ENCODE measurements at regions not wholly inside any gene's neighbourhood (a gene's known extent, or its start where the extent isn't known, plus 50 kb on each side); places are given as distances from the start of the nearest gene placed in this dataset.

- Histone ChIP-seq H3K4me1 (ENCODE audit: control insufficient read depth, extremely low read depth, insufficient read depth, low read length) (no peaks in the 10 kb centered on the region), H2AFZ (ENCODE audit: low read length) (no peak overlapping the region), H3K79me2 (ENCODE audit: control insufficient read depth, insufficient read depth, low read length) (no peaks in the 10 kb centered on the region), H3K4me3 (replicated peaks in 1 of 4; ENCODE audit: control extremely low read depth in 1 of 4, insufficient read depth in 1 of 4, low read depth in 3 of 4, low read length in 4 of 4) (no peak overlapping the region), H3K9me3 (ENCODE audit: control insufficient read depth, insufficient read depth, low read depth, low read length) (no peaks in the 10 kb centered on the region), H3K4me2 (ENCODE audit: extremely low read depth, insufficient read depth, low read length) (no peak overlapping the region), H3K27me3 (ENCODE audit: control insufficient read depth, insufficient read depth, low read length) (no peaks in the 10 kb centered on the region), H4K20me1 (ENCODE audit: control insufficient read depth, extremely low read depth, insufficient read depth, low read length) (no peaks in the 10 kb centered on the region), H3K9ac (ENCODE audit: insufficient read depth, low read length) (no peak overlapping the region), H3K36me3 (ENCODE audit: control insufficient read depth, insufficient read depth, low read length) (no peaks in the 10 kb centered on the region), H3K27ac (ENCODE audit: insufficient read depth, low read length) (no peak overlapping the region)
- TF ChIP-seq EZH2 (IDR thresholded peaks at IDR 0.05; ENCODE audit: low read length, missing control alignments) (no peak), CTCF (conservative IDR thresholded peaks at IDR 0.05 in 1 of 2, IDR thresholded peaks at IDR 0.05 in 1 of 2; ENCODE audit: low read depth in 1 of 2, low read length in 2 of 2) (no peak)
- DNase-seq (ENCODE audit: low read depth in 2 of 2) = no peak
Observed at GRCh38 chr6:119501798-119502483, 152.4 kb upstream of the MAN1A1 start.

GRCh38 chr6:119499797-119500196 is 150.2 kb upstream of the MAN1A1 start:
- no peaks in the 10 kb centered on the region for H3K36me3 ChIP-seq (ENCODE audit: control insufficient read depth, insufficient read depth, low read length)
- H4K20me1 ChIP-seq (ENCODE audit: control insufficient read depth, extremely low read depth, insufficient read depth, low read length) = no peaks in the 10 kb centered on the region
- no peak overlapping the region for H3K9ac ChIP-seq (ENCODE audit: insufficient read depth, low read length)
- no peaks in the 10 kb centered on the region for H3K27me3 ChIP-seq (ENCODE audit: control insufficient read depth, insufficient read depth, low read length)
- no peak overlapping the region for H3K4me2 ChIP-seq (ENCODE audit: extremely low read depth, insufficient read depth, low read length)
- no peaks in the 10 kb centered on the region for H3K4me1 ChIP-seq (ENCODE audit: control insufficient read depth, extremely low read depth, insufficient read depth, low read length)
- TF ChIP-seq CTCF (conservative IDR thresholded peaks at IDR 0.05 in 1 of 2, IDR thresholded peaks at IDR 0.05 in 1 of 2; ENCODE audit: low read depth in 1 of 2, low read length in 2 of 2) = no peak
- TF ChIP-seq EZH2 (IDR thresholded peaks at IDR 0.05; ENCODE audit: low read length, missing control alignments) = no peak
- no peak for DNase-seq (ENCODE audit: low read depth in 2 of 2)
- no peaks in the 10 kb centered on the region for H3K79me2 ChIP-seq (ENCODE audit: control insufficient read depth, insufficient read depth, low read length)
- H3K9me3 ChIP-seq (ENCODE audit: control insufficient read depth, insufficient read depth, low read depth, low read length) = no peaks in the 10 kb centered on the region
- no peak overlapping the region for H2AFZ ChIP-seq (ENCODE audit: low read length)
- no peak overlapping the region for H3K27ac ChIP-seq (ENCODE audit: insufficient read depth, low read length)
- H3K4me3 ChIP-seq (replicated peaks in 1 of 4; ENCODE audit: control extremely low read depth in 1 of 4, insufficient read depth in 1 of 4, low read depth in 3 of 4, low read length in 4 of 4) = no peak overlapping the region

GRCh38 chr6:119497988-119498727 is 148.6 kb upstream of the MAN1A1 start:
- no peaks in the 10 kb centered on the region for H4K20me1 ChIP-seq (ENCODE audit: control insufficient read depth, extremely low read depth, insufficient read depth, low read length)
- H3K36me3 ChIP-seq (ENCODE audit: control insufficient read depth, insufficient read depth, low read length) = no peaks in the 10 kb centered on the region
- H3K9ac ChIP-seq (ENCODE audit: insufficient read depth, low read length) = no peak overlapping the region
- H3K9me3 ChIP-seq (ENCODE audit: control insufficient read depth, insufficient read depth, low read depth, low read length) = no peaks in the 10 kb centered on the region
- no peak for TF ChIP-seq EZH2 (IDR thresholded peaks at IDR 0.05; ENCODE audit: low read length, missing control alignments)
- TF ChIP-seq CTCF (conservative IDR thresholded peaks at IDR 0.05 in 1 of 2, IDR thresholded peaks at IDR 0.05 in 1 of 2; ENCODE audit: low read depth in 1 of 2, low read length in 2 of 2) = no peak
- H3K27ac ChIP-seq (ENCODE audit: insufficient read depth, low read length) = no peak overlapping the region
- no peak for DNase-seq (ENCODE audit: low read depth in 2 of 2)
- no peak overlapping the region for H2AFZ ChIP-seq (ENCODE audit: low read length)
- H3K4me2 ChIP-seq (ENCODE audit: extremely low read depth, insufficient read depth, low read length) = no peak overlapping the region
- no peaks in the 10 kb centered on the region for H3K27me3 ChIP-seq (ENCODE audit: control insufficient read depth, insufficient read depth, low read length)
- H3K79me2 ChIP-seq (ENCODE audit: control insufficient read depth, insufficient read depth, low read length) = no peaks in the 10 kb centered on the region
- no peaks in the 10 kb centered on the region for H3K4me1 ChIP-seq (ENCODE audit: control insufficient read depth, extremely low read depth, insufficient read depth, low read length)
- no peak overlapping the region for H3K4me3 ChIP-seq (replicated peaks in 1 of 4; ENCODE audit: control extremely low read depth in 1 of 4, insufficient read depth in 1 of 4, low read depth in 3 of 4, low read length in 4 of 4)
